ENCODE measurements at regions not wholly inside any gene's neighbourhood (a gene's known extent, or its start where the extent isn't known, plus 50 kb on each side); places are given as distances from the start of the nearest gene placed in this dataset.
"Not testable (repeated sequence)": the region's sequence is repeated elsewhere in the genome, so short reads cannot be mapped to it uniquely, and the experiment has no call there.

DNA sequence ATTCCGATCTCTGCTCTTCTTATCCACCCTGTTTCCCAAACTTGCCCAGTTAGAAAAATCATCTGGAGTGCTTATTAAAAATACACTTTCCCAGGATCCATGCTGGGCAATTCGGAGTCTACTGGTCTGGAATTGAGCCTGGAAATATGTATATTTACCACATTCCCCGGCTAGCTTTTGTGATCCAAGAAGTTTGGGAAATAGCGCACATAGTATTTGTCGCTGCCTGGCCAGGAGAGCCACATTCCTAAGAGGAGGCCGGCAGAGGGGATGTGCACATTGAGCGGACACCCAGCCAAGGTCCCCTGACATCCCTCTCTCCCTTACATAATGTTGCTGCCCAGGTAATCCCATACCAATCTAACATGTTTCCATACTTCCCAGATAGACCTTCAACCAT is 62.1 kb upstream of the TMEM97 start:
- ChIA-PET POLR2A (no interaction called here), CTCF (no interaction called here)
- H3K27ac ChIP-seq (ENCODE audit: low read depth in 1 of 2, low read length in 2 of 2): no peak overlapping the region
- intact Hi-C loops (cut with DNase I, micrococcal nuclease): no loop called here
- Mint-ChIP-seq H3K27ac (no peak overlapping the region), H3K36me3 (ENCODE audit: low read depth) (no peaks in the 10 kb centered on the region), H3K4me1 (ENCODE audit: low read depth) (peaks cover 3% of the 10 kb centered on the region), H3K27me3 (peaks cover 47% of the 10 kb centered on the region), H3K9me3 (peaks cover 5% of the 10 kb centered on the region), H3K4me3 (no peak overlapping the region)
- H3K36me3 ChIP-seq (ENCODE audit: insufficient read depth, low read length): no peaks in the 10 kb centered on the region
- H3K27me3 ChIP-seq (ENCODE audit: control insufficient read depth in 1 of 2, insufficient read depth in 2 of 2, low read length in 2 of 2): peaks cover 15 to 21% of the 10 kb centered on the region in 2 experiments
- peaks cover 3% of the 10 kb centered on the region for H3K4me1 ChIP-seq (ENCODE audit: insufficient read depth, low read length)
- peaks cover 13 to 14% of the 10 kb centered on the region in 2 experiments for H3K9me3 ChIP-seq (ENCODE audit: control insufficient read depth in 1 of 2, insufficient read depth in 1 of 2, low read length in 2 of 2)
- no peak overlapping the region for H3K4me3 ChIP-seq (ENCODE audit: low read length)
- DNase-seq (no peak), ATAC-seq (ENCODE audit: poor library complexity) (no peak)
- no peak for TF ChIP-seq CTCF (IDR thresholded peaks at IDR 0.05)

- POLR2A ChIA-PET: no interaction called here
- H3K36me3 Mint-ChIP-seq (ENCODE audit: low read depth): no peaks in the 10 kb centered on the region
- H3K9me3 Mint-ChIP-seq: peaks cover 8% of the 10 kb centered on the region
Observed at GRCh38 chr17:28258347-28258887, 60.6 kb upstream of the TMEM97 start.

DNA sequence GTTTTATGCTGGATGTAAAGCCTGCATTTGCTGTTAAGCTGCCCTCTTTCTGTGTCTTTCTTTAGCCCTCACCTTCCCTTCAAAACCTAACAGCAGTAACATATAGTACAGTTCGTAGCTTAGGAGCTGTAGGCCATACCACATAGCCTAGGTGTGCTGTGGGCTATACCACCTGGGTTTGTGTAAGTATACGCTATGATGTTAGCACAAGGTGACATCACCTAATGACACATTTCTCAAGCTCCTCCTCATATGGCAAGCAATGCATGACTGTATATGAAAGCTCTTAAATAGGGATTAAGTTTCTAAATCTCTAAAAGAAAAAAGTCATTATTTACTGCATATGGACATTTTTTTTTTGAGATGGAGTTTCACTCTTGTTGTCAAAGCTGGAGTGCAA is 57.8 kb upstream of the TMEM97 start:
- Mint-ChIP-seq H3K4me3 (no peak overlapping the region), H3K9me3 (peaks cover 8% of the 10 kb centered on the region), H3K27ac (no peak overlapping the region), H3K36me3 (ENCODE audit: low read depth) (no peaks in the 10 kb centered on the region), H3K27me3 (peaks cover 14% of the 10 kb centered on the region), H3K4me1 (ENCODE audit: low read depth) (no peaks in the 10 kb centered on the region)
- CTCF ChIA-PET: no interaction called here
- no peaks in the 10 kb centered on the region for H3K4me1 ChIP-seq (ENCODE audit: insufficient read depth, low read length)
- TF ChIP-seq CTCF (IDR thresholded peaks at IDR 0.05): no peak
- POLR2A ChIA-PET: no interaction called here
- intact Hi-C loops (cut with DNase I, micrococcal nuclease): no loop called here
- H3K9me3 ChIP-seq (ENCODE audit: control insufficient read depth in 1 of 2, insufficient read depth in 1 of 2, low read length in 2 of 2): peaks cover 23 to 24% of the 10 kb centered on the region in 2 experiments
- ATAC-seq (ENCODE audit: poor library complexity) (no peak), DNase-seq (no peak)
- peaks cover 0 to 3% of the 10 kb centered on the region in 2 experiments for H3K27me3 ChIP-seq (ENCODE audit: control insufficient read depth in 1 of 2, insufficient read depth in 2 of 2, low read length in 2 of 2)
- no peaks in the 10 kb centered on the region for H3K36me3 ChIP-seq (ENCODE audit: insufficient read depth, low read length)
- no peak overlapping the region for H3K4me3 ChIP-seq (ENCODE audit: low read length)
- no peak overlapping the region for H3K27ac ChIP-seq (ENCODE audit: low read depth in 1 of 2, low read length in 2 of 2)

More at GRCh38 chr17:28258347-28258887, 60.6 kb upstream of the TMEM97 start:
- Mint-ChIP-seq H3K4me3 (no peak overlapping the region), H3K27me3 (peaks cover 35% of the 10 kb centered on the region), H3K4me1 (ENCODE audit: low read depth) (no peaks in the 10 kb centered on the region), H3K27ac (no peak overlapping the region)
- Histone ChIP-seq H3K27me3 (ENCODE audit: control insufficient read depth in 1 of 2, insufficient read depth in 2 of 2, low read length in 2 of 2) (peaks cover 4 to 7% of the 10 kb centered on the region in 2 experiments), H3K9me3 (ENCODE audit: control insufficient read depth in 1 of 2, insufficient read depth in 1 of 2, low read length in 2 of 2) (peaks cover 20 to 24% of the 10 kb centered on the region in 2 experiments), H3K27ac (ENCODE audit: low read depth in 1 of 2, low read length in 2 of 2) (no peak overlapping the region), H3K4me3 (ENCODE audit: low read length) (no peak overlapping the region), H3K36me3 (ENCODE audit: insufficient read depth, low read length) (no peaks in the 10 kb centered on the region), H3K4me1 (ENCODE audit: insufficient read depth, low read length) (no peaks in the 10 kb centered on the region)
- DNase-seq (no peak), ATAC-seq (ENCODE audit: poor library complexity) (no peak)
- intact Hi-C loops (cut with DNase I, micrococcal nuclease): no loop called here
- CTCF ChIA-PET: interaction anchor here (0.7 kb wide), 1 partner anchor 10 kb away, joined by 3 read pairs; no protein-coding TSS in a partner anchor
- TF ChIP-seq CTCF (IDR thresholded peaks at IDR 0.05): no peak

DNA sequence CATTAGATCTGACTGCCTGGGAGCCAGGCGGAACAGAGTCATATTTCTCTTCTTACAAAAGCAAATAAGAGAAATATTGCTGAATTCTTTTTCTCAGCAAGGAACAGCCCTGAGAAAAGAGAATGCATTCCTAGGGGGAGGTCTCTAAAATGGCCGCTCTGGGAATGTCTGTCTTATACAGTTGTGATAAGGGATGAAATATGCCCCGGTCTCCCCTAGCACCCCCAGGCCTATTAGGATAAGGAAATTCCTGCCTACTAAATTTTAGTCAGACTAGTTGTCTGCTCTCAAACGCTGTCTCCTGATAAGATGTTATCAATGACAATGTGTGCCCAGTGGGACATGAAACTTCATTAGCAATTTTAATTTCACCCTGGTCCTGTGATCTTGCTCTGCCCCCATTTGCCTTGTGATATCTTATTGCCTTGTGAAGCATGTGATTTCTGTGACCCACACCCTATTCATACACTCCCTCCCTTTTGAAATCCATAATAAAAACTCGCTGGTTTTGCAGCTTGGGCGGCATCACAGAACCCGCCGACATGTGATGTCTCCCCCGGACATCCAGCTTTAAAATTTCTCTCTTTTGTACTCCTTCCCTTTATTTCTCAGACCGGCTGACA is 56.8 kb upstream of the TMEM97 start:
- H3K36me3 ChIP-seq (ENCODE audit: insufficient read depth, low read length); intact Hi-C loops (cut with DNase I, micrococcal nuclease); H3K27me3 Mint-ChIP-seq; H3K27ac ChIP-seq (ENCODE audit: low read depth in 1 of 2, low read length in 2 of 2); H3K36me3 Mint-ChIP-seq (ENCODE audit: low read depth); H3K27me3 ChIP-seq (ENCODE audit: control insufficient read depth in 1 of 2, insufficient read depth in 2 of 2, low read length in 2 of 2); H3K4me1 ChIP-seq (ENCODE audit: insufficient read depth, low read length); H3K4me3 Mint-ChIP-seq; H3K27ac Mint-ChIP-seq; POLR2A ChIA-PET; DNase-seq; CTCF ChIA-PET; H3K4me3 ChIP-seq (ENCODE audit: low read length); H3K9me3 Mint-ChIP-seq; ATAC-seq (ENCODE audit: poor library complexity); H3K4me1 Mint-ChIP-seq (ENCODE audit: low read depth): not testable (repeated sequence)
- peaks cover 24 to 30% of the 10 kb centered on the region in 2 experiments for H3K9me3 ChIP-seq (ENCODE audit: control insufficient read depth in 1 of 2, insufficient read depth in 1 of 2, low read length in 2 of 2)

DNA sequence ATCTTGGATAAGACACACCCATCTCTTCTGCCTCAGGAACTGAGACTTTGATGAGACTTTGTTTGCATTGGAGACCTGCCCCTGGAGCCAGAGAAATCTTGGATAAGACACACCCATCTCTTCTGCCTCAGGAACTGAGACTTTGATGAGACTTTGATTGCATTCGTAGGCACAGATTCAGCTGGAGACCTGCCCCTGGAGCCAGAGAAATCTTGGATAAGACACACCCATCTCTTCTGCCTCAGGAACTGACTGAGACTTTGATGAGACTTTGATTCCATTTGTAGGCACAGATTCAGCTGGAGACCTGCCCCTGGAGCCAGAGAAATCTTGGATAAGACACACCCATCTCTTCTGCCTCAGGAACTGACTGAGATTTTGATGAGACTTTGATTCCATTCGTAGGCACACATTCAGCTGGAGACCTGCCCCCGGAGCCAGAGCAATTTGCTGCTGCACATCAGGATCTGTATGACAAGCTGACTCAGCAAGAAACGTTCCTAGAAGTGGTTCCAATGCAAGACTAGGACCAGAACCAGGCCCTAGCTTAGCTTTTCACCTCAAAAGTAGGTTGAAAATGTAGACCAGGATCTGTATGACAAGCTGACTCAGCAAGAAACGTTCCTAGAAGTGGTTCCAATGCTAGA is 54.0 kb upstream of the TMEM97 start:
- H3K4me3 ChIP-seq (ENCODE audit: low read length); DNase-seq; POLR2A ChIA-PET; H3K4me1 Mint-ChIP-seq (ENCODE audit: low read depth); H3K4me3 Mint-ChIP-seq; CTCF ChIA-PET; H3K27me3 ChIP-seq (ENCODE audit: control insufficient read depth in 1 of 2, insufficient read depth in 2 of 2, low read length in 2 of 2); H3K27ac ChIP-seq (ENCODE audit: low read depth in 1 of 2, low read length in 2 of 2); H3K36me3 Mint-ChIP-seq (ENCODE audit: low read depth); H3K36me3 ChIP-seq (ENCODE audit: insufficient read depth, low read length); ATAC-seq (ENCODE audit: poor library complexity); intact Hi-C loops (cut with DNase I, micrococcal nuclease); H3K9me3 Mint-ChIP-seq; H3K27ac Mint-ChIP-seq; H3K4me1 ChIP-seq (ENCODE audit: insufficient read depth, low read length): not testable (repeated sequence)
- H3K27me3 Mint-ChIP-seq: peaks cover 17% of the 10 kb centered on the region
- peaks cover 24 to 39% of the 10 kb centered on the region in 2 experiments for H3K9me3 ChIP-seq (ENCODE audit: control insufficient read depth in 1 of 2, insufficient read depth in 1 of 2, low read length in 2 of 2)
